Effector CD8-positive, alpha-beta T cell (primary cell): ENCODE measurements at regions not wholly inside any gene's neighbourhood (a gene's known extent, or its start where the extent isn't known, plus 50 kb on each side); places are given as distances from the start of the nearest gene placed in this dataset.
"Not testable (repeated sequence)": the region's sequence is repeated elsewhere in the genome, so short reads cannot be mapped to it uniquely, and the experiment has no call there.

ENCODE experiments used
- DNase-seq: peaks from one replicate; lab custom pipeline; 2025; lab: John Stamatoyannopoulos, UW

DNA sequence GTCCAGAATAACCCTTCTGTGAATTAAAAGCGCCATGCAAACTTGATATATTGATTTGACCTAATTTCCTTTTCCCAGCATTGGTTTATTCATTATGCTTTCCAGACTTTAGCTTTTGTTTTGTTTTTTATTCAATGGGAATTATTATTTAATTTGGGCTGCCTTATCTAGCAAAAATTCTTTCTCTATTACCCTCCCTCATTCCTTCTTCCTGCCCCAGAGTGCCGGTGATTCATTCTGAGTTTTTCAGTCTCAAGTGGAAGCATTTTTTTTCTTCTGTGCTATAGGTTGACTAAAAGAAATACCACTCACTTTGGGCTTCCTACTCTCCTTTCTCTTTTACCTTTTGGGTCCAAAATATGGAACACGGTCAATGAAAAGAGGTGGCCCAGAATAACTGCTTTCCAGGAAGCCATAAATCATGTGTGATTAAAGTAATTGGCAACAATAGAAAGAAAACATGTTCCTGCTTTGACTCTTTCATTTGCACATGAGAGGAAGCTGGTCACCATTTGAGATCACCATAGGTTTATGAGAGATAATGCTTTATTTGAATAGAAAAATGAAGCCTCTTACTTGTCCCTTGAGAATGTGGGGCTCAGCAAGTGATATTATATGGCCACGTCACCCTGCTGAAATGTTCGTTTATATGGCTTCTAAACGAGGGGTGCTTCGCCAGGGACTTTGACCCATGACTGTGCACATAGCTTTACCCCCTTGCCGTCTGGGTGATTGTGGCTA is 422.8 kb upstream of the ZEB2 start:
- DNase-seq, result no peak

DNA sequence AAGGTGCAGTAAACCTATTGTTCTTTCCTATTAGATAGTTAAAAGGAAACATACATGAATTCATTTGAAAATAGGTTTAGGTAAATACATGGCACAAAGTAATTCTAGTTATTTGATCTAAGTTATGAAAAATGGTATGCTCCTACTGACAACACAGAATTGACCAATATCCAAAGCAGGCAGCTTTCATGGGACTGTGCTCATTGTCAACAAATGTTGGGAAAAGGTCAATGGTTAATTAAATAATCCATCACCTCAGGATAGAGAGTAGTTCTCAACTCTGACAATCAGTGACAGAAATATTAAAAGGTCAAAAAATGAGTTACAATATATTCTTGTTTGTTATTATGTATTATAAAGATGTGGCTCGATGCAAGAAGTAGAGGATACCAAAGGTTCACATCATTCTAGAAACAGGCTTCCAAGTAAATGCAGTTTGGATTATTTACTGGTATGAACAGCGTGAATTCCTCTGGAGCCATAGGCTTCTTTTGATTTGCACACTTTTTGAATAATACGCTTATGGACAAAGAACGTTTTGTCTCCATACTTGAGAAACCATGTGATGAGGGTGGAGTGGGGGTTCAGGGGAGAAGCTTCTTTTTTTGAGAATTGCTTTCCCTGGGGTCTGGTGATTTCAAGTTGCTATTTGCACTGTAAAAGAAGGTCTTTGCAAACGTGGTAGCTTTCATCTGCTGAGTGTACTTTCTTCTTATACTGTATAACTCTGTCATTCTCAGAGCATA is 422.0 kb upstream of the ZEB2 start:
- DNase-seq, result no peak

DNA sequence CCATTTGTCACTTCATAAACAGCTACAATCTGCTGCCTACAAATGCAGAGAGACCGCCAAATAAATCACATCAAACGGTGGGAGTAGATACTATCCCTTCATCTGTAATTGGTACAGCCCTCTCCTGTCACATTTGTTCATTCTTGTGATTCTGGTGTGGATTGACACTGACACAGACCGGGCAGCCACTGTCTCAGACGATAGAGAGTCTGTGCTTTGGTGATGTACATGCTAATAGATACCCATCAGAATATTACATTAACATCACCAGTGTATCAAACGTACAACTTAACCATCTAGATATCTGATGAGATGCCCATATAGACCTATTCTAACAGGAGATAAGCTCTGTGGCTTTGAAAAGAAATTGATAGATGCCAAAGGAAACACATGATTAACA is 419.7 kb upstream of the ZEB2 start:
- no peak for DNase-seq

DNA sequence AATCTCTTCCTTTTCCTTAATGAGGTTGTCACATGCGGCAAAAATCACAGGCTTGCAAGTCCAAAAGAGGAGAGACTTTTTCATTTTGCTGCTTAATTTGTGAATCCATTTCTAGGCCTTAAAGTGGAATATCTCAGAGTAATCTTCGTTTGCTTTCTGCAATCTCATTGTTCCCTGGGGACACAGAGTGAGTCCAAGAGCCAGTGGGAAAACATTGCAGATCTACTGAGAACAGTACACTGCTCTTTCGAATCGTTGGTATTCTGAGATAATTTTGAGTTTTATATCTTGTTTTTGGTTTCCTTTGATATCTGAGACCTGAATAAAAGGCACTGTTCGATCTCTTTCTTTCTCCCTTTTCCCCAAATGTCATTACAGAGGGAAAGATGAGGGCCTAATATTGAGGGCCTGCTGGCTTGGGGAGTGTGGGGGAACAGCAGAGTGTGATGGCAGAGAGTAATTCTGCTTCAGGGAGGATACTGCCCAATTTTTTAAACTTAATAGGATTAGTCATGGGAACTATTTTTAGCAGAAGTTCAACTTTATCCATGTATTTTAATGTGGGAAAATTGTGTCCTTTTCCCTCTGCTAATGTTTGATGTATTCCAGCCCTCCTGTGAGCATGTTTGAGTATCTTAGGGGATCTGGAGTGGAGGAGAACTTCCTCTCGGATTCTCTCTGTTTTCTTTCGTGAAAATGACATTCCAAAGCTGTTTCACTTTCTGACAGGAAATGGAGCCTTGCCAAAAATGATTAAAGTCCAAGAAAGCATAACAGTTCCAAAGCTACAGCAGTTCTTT is 418.2 kb upstream of the ZEB2 start:
- DNase-seq, result no peak

DNA sequence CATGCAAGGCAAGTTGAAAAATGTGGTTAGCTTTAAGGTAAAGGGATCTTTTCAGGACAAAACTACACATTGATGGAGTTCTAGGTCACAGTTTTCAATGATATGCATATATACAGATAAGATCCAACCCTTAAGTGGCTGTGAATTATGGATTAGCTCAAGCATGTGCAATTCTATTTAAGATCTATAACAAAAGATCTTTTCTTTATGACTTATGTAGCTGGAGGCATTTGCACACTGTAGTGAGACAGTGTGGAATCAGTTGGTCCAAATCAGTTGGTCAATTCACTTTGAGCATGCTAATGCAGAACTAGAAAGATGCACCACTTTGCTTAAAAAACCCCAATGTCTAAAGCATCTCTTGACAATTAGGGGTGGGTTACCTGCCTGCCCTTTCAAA is 417.1 kb upstream of the ZEB2 start:
- no peak for DNase-seq

DNA sequence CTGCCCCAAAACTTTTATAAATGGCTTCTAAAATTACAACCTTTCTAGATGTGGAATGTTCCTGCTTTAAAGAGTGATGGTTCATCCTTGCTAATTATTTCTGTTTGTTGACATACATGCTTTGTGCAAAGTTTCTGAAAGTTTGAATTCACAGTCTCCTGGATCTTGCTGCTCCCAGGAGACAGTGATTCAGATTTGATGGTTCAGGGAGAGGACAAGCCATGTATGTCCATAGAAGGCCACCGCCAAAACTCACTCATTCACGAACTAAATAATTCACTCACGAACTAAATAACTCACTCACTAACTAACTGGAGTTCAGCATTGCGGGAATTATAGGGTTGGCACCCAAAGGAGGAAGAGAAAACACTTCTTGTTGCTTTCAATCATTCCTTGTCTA is 416.5 kb upstream of the ZEB2 start:
- no peak for DNase-seq

DNA sequence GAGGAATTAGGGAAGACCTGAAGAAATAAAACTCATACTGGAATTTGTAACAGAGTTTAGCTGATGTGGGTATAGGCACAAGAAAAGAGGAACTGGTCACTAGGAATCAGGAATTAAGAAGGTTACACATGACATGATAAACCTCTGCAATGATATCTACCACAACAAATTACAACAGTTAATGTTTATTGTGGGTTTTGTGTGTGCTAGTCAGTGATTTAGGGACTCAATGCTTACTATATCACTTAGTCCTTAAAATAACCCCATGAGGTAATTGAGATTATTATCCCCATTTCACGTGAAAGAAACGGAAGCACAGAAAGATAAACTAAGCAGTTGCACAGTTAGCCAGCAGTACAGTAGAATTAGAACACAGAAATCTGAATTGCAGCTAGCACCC is 415.8 kb upstream of the ZEB2 start:
- DNase-seq, result no peak

DNA sequence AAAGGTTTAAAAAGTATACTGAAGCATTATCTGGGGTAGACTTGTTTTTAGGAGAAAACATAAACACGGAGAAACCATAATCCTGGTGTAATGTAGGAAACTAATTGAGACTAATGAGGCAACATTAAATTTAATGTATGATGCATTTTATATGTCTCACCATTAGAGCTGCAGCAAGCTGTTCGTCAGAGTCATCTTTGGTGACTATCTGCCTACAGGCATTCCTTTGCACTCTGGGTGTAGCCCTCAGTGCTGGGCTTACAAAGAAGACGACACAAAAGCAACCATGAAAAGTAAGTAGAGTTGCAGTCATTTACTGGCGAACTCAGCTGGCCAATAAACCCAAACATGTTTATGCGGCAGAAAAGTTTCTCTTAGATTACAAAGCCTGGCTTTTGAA is 415.3 kb upstream of the ZEB2 start:
- DNase-seq, result no peak

DNA sequence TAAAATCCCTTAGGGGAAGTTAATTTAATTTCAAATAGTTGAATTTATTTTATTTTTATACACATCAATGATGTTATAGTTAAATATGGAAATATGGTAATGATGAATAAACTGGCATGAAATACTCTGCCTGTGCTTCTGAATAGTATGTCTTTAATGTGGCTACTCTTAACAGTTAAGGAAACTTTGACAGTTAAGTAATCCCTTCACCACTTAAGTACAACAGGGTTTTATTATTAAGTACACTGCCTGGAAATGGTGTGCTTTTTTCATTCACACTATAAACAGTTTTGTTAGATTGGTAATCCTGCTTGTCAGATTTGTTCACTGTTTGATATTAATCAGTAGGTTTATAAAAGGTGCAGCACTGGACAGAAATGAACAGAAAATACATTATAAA is 412.0 kb upstream of the ZEB2 start:
- DNase-seq, result no peak

DNA sequence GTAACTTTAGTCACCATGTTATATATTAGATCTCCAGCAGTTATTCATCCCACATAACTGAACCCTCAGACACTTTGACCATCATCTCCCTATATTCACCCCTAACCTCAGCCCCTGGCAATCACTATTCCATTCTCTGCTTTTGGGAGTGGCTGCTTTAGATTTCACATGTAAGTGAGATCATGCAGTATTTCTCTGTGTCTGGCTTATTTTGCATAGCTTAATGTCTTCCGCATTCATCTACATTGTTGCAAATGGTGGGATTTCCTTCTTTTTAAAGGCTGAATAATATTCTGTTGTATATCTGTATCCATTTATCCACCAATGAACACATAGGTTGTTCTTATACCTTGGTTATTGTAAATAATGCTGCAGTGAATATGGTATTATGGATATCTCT is 411.6 kb upstream of the ZEB2 start:
- no peak for DNase-seq

DNA sequence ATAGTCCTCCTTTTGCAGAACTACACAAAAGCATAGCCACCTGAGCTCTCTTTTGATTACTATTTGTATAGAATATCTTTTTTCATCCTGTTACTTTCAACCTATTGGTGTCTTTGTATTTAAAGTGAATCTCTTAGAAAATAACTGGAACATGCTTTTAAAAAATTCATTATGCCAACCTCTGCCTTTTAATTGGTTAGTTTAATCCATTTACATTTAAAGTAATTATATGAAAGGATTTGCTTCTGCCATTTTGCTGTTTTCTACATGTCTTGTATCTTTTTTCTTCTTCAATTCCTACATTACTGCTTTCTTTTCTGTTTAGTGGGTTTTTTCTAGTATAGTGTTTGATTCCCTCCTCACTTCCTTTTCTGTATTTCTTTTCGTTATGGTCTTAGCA is 407.5 kb upstream of the ZEB2 start:
- no peak for DNase-seq

DNA sequence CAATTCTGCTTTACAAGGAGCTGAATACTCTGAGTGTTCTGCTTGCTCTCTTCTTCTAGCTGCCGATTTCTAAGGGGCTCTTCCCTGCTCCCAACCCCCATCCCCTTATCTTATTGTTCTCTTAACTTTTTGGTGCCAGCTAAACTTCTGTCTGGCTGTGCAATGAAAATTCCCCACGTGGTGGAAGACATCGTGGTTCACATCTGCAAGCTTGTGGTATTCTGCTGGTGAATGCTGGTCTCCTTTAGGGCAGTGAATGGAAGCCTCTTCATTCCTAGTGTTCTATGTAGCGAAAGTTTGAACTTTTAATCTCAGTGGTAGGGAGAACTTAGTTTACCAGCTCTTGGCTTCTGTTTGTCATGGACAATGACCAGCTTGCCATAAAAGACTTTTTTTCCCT is 406.0 kb upstream of the ZEB2 start:
- no peak for DNase-seq

DNA sequence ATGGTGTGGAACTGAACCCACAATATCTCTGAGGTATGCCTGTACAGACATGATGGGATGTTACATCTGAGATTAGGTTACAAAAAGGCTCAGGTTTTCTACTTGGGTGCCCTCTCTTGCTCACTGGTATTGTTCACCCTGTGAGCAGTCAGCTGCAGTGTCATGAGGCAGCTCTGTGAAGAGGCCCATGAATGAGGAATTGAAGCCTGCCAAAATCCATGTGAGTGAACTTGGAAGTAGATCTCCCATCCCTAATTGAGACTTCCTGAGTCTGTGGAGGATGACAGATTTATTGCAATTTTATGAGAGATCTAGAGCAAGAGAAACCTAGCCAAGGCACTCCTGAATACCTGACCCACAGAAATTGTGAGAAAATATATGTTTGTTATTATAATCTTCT is 404.9 kb upstream of the ZEB2 start:
- no peak for DNase-seq

DNA sequence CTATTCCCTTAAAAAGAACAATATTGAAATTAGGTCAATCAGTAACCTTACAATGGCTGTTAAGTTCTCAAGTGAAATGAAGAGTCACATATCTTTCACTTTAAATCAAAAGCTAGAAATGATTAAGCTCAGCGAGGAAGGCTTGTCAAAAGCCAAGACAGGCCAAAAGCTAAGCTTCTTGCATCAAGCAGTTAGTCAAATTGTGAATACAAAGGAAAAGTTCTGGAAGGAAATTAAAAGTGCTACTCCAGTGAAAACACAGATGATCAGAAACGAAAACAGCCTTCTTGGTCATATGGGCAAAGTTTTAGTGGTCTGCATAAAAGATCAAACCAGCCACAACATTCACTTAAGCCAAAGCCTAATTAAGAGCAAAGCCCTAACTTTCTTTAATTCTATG is 402.6 kb upstream of the ZEB2 start:
- no peak for DNase-seq

DNA sequence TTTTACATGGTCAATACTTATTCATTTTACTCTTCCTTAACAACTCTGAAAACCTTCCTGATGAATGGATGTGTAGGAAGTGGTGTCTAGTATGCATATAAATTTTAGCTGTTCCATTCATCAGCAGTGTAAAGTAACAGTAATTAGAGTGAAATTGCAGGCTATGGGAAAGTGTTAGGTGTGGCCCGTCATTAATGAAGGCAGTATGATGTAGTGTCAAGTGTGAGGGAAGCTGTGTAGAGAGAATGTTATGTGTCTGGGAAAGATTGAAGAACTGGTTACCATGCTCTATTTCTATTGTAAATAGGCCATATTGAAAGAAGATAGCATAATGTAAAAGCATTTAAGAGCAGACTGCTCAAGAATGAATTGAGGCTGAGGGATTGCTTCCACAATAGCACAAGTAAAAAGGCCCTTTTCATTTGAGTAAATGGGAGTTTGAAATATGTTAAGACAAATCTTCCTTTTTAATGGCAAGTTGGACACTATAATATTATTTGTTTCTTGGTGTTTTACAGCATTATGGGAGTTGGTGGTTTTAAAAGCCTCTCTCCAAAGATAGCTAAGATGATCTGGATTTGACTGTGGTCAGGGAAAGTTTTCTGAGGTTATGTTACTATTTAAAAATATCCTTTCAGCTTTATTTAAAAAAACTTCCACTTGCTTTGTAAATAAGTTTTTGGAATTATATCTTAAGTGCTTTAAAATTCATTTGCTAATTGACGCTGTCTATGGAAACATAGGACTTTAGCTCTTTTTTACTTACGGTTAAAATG is 401.0 kb upstream of the ZEB2 start:
- DNase-seq, result no peak

DNA sequence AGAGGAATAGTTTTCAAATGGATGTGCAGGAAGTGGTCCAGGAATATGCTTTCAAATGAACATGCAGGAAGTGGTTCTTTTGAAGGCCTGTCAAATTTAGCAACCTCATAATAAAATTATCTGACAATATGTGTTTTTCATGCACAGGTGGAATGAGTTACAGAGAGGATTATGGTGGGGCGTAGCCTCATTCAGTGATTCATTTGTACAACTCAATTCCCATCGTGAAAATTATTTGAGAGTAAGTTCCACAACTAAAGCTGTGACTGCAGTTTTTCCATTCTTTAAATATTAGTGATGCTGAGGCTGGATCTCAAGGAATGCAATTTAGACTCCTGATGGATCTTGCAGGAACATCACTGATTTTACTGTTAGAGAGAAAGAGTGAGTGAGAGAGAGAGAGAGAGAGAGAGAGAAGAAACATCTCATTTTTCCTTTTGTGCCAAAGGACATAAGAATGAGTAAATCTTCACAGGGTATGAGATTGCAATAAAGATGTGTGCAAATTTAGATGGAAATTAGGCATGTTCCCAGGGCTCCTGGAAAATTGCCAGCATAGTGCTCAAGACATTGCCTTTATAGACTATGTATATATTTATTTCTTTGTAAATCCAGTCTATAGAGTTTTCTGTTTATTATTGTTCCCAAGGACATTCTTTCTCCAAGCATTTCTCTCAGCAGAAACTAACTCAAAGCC is 394.9 kb upstream of the ZEB2 start:
- no peak for DNase-seq

DNA sequence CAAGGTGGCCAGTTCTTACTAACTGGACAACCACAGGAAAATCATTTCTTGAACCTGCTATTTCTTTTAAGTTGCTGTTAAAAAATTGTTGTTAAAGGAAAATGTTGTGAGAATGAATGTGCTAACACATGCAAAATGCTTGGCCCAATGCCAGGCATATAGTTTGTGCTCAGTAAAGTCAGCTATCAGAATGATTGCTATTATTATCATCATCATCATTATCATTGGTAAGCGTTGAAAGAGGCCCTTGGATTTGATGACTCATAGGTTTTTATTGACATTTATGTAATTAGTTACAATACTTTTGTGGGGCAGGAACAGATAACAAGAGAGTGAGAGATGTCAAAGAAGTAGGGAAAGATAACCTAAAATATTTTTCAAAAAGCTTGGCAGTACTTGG is 394.2 kb upstream of the ZEB2 start:
- DNase-seq, result no peak

DNA sequence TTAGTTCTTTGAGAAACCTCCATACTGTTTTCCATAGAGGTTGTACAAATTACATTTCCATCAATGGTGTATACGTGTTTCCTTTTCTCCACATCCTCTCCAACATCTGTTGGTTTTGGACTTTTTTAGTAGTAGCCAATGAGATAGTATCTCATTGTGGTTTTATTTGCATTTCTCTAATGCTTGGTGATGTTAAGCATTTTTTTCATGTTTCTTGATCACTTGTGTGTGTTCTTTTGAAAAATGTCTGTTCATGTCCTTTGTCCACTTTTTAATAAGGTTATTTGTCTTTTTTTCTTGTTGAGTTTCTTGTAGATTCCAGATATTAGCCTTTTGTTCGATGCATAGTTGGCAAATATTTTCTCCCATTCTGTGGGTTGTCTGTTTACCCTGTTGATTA is 392.3 kb upstream of the ZEB2 start:
- no peak for DNase-seq

DNA sequence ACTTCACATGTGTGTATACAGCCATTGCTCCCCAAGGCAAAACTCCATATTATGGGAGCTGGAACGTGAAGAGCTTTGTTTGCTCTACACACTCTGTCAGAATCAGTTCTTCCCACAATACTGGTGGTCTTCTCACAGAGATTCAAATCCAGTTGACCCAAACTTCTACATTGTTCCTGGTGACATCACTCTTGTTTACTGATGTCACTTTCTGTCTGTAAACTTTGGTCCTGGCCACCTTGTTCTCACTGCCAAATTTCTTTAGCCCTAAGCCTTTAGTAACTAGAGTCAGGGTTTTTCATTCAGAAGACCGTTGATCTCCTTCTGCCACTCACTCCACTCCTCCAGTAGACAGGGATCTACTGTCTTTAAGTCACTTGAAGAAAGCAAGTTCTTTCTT is 386.0 kb upstream of the ZEB2 start:
- no peak for DNase-seq

DNA sequence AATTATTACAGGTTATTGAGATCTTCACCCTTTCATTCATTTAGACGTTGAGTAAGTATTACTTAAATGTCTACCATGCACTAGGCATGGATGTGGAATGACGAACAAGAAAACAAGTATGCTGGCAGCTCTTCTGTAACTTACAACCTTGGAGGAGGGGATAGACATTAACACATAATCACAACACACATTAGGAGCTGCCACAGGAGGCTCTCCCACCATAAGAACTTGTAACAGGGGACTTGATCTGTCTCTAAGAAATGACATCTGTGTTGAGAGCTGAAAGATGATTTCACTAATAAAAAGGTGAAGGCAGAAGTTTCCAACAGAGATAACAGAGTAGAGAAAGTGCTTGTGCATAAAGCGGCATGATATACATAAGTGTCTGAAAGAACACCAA is 384.7 kb upstream of the ZEB2 start:
- no peak for DNase-seq

DNA sequence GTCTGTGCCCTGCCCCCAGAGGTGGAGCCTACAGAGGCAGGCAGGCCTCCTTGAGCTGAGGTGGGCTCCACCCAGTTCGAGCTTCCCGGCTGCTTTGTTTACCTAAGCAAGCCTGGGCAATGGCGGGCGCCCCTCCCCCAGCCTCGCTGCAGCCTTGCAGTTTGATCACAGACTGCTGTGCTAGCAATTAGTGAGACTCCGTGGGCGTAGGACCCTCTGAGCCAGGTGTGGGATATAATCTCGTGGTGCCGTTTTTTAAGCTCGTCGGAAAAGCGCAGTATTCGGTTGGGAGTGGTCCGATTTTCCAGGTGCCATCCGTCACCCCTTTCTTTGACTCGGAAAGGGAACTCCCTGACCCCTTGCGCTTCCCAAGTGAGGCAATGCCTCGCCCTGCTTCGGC is 383.1 kb upstream of the ZEB2 start:
- not testable (repeated sequence) for DNase-seq

DNA sequence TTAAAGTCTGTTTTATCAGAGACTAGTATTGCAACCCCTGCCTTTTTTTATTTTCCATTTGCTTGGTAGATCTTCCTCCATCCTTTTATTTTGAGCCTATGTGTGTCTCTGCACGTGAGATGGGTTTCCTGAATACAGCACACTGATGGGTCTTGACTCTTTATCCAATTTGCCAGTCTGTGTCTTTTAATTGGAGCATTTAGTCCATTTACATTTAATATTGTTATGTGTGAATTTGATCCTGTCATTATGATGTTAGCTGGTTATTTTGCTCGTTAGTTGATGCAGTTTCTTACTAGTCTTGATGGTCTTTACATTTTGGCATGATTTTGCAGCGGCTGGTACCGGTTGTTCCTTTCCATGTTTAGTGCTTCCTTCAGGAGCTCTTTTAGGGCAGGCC is 381.5 kb upstream of the ZEB2 start:
- DNase-seq, result not testable (repeated sequence)
